Skeletal muscle satellite cell (primary cell): ENCODE measurements at regions not wholly inside any gene's neighbourhood (a gene's known extent, or its start where the extent isn't known, plus 50 kb on each side); places are given as distances from the start of the nearest gene placed in this dataset.

Source experiments
- H3K27me3 ChIP-seq: 2 replicates; pipeline ENCODE4 v1.7.0; 2013; ENCODE audit warnings: low read length; ENCODE audit not compliant: control insufficient read depth, insufficient read depth
- H3K36me3 ChIP-seq: 2 replicates; pipeline ENCODE4 v1.7.0; 2013; ENCODE audit warnings: mild to moderate bottlenecking, control low read depth, low read length; ENCODE audit not compliant: insufficient read depth
- H3K4me1 ChIP-seq: 2 replicates; pipeline ENCODE4 v1.7.0; 2013; ENCODE audit warnings: low read length; ENCODE audit not compliant: control insufficient read depth, insufficient read depth
- H3K4me2 ChIP-seq: 2 replicates; pipeline ENCODE4 v1.7.0; 2013; ENCODE audit warnings: mild to moderate bottlenecking, low read length
- H3K4me3 ChIP-seq: 2 replicates; pipeline ENCODE4 v1.7.0; 2013; ENCODE audit warnings: low read length
- H3K9ac ChIP-seq: 2 replicates; pipeline ENCODE4 v1.7.0; 2013; ENCODE audit warnings: mild to moderate bottlenecking, low read depth, low read length, moderate library complexity
- H3K9me3 ChIP-seq: replicated peaks from 2 replicates; pipeline ENCODE4 v1.7.0; 2013; ENCODE audit warnings: mild to moderate bottlenecking, control low read depth, low read length

GRCh38 chr1:172948457-172948856 is 102.3 kb downstream of the TNFSF18 start:
- Histone ChIP-seq H3K9ac (no peak overlapping the region), H3K4me3 (no peak overlapping the region), H3K9me3 (no peaks in the 10 kb centered on the region), H3K4me1 (peaks cover 26% of the 10 kb centered on the region), H3K27me3 (no peaks in the 10 kb centered on the region), H3K4me2 (peak overlapping the region; percentile 17), H3K36me3 (no peaks in the 10 kb centered on the region)

- Histone ChIP-seq H3K27me3 (no peaks in the 10 kb centered on the region), H3K4me2 (no peak overlapping the region), H3K36me3 (no peaks in the 10 kb centered on the region), H3K9ac (no peak overlapping the region), H3K9me3 (no peaks in the 10 kb centered on the region), H3K4me1 (peaks cover 26% of the 10 kb centered on the region), H3K4me3 (no peak overlapping the region)
These were observed 101.6 kb downstream of the TNFSF18 start for GRCh38 chr1:172949096-172949495.

GRCh38 chr1:172950528-172950927 is 100.2 kb downstream of the TNFSF18 start:
- Histone ChIP-seq H3K9ac (no peak overlapping the region), H3K9me3 (no peaks in the 10 kb centered on the region), H3K27me3 (no peaks in the 10 kb centered on the region), H3K4me1 (peaks cover 35% of the 10 kb centered on the region), H3K4me2 (no peak overlapping the region), H3K4me3 (no peak overlapping the region), H3K36me3 (no peaks in the 10 kb centered on the region)

- no peaks in the 10 kb centered on the region for H3K27me3 ChIP-seq
- no peak overlapping the region for H3K4me2 ChIP-seq
- H3K36me3 ChIP-seq: no peaks in the 10 kb centered on the region
- H3K9ac ChIP-seq: no peak overlapping the region
- H3K4me3 ChIP-seq: no peak overlapping the region
- H3K4me1 ChIP-seq: peaks cover 39% of the 10 kb centered on the region
- H3K9me3 ChIP-seq: no peaks in the 10 kb centered on the region
These were observed 98.9 kb downstream of the TNFSF18 start for GRCh38 chr1:172951730-172952365.

- no peaks in the 10 kb centered on the region for H3K27me3 ChIP-seq
- H3K4me3 ChIP-seq: no peak overlapping the region
- H3K36me3 ChIP-seq: no peaks in the 10 kb centered on the region
- H3K4me1 ChIP-seq: peaks cover 33% of the 10 kb centered on the region
- H3K9me3 ChIP-seq: no peaks in the 10 kb centered on the region
- no peak overlapping the region for H3K9ac ChIP-seq
- no peak overlapping the region for H3K4me2 ChIP-seq
These were observed 98.2 kb downstream of the TNFSF18 start for GRCh38 chr1:172952516-172952915.

GRCh38 chr1:172954476-172955150 is 96.1 kb downstream of the TNFSF18 start:
- Histone ChIP-seq H3K4me1 (peaks cover 15% of the 10 kb centered on the region), H3K4me2 (no peak overlapping the region), H3K27me3 (no peaks in the 10 kb centered on the region), H3K4me3 (no peak overlapping the region), H3K9me3 (no peaks in the 10 kb centered on the region), H3K36me3 (no peaks in the 10 kb centered on the region), H3K9ac (no peak overlapping the region)

GRCh38 chr1:172955161-172955815 is 95.5 kb downstream of the TNFSF18 start:
- peaks cover 15% of the 10 kb centered on the region for H3K4me1 ChIP-seq
- no peak overlapping the region for H3K4me3 ChIP-seq
- no peak overlapping the region for H3K9ac ChIP-seq
- H3K4me2 ChIP-seq: no peak overlapping the region
- no peaks in the 10 kb centered on the region for H3K9me3 ChIP-seq
- H3K27me3 ChIP-seq: no peaks in the 10 kb centered on the region
- H3K36me3 ChIP-seq: no peaks in the 10 kb centered on the region

GRCh38 chr1:172956871-172957270 is 93.9 kb downstream of the TNFSF18 start:
- H3K9me3 ChIP-seq: no peaks in the 10 kb centered on the region

GRCh38 chr1:172957491-172957890 is 93.2 kb downstream of the TNFSF18 start:
- no peaks in the 10 kb centered on the region for H3K27me3 ChIP-seq
- H3K4me2 ChIP-seq: no peak overlapping the region
- H3K9ac ChIP-seq: no peak overlapping the region
- peaks cover 18% of the 10 kb centered on the region for H3K4me1 ChIP-seq
- H3K36me3 ChIP-seq: no peaks in the 10 kb centered on the region
- no peak overlapping the region for H3K4me3 ChIP-seq
- H3K9me3 ChIP-seq: no peaks in the 10 kb centered on the region

More at GRCh38 chr1:172956871-172957270, 93.9 kb downstream of the TNFSF18 start:
- H3K27me3 ChIP-seq: no peaks in the 10 kb centered on the region
- H3K4me1 ChIP-seq: peaks cover 18% of the 10 kb centered on the region
- no peak overlapping the region for H3K4me3 ChIP-seq
- no peak overlapping the region for H3K9ac ChIP-seq
- H3K36me3 ChIP-seq: no peaks in the 10 kb centered on the region
- H3K4me2 ChIP-seq: no peak overlapping the region

- no peaks in the 10 kb centered on the region for H3K9me3 ChIP-seq
- H3K4me1 ChIP-seq: peaks cover 18% of the 10 kb centered on the region
- H3K9ac ChIP-seq: no peak overlapping the region
- no peaks in the 10 kb centered on the region for H3K27me3 ChIP-seq
- no peak overlapping the region for H3K4me2 ChIP-seq
- no peak overlapping the region for H3K4me3 ChIP-seq
- H3K36me3 ChIP-seq: no peaks in the 10 kb centered on the region
These were observed 91.2 kb downstream of the TNFSF18 start for GRCh38 chr1:172959571-172959970.

GRCh38 chr1:172960019-172960418 is 90.7 kb downstream of the TNFSF18 start:
- H3K36me3 ChIP-seq: no peaks in the 10 kb centered on the region
- no peak overlapping the region for H3K9ac ChIP-seq
- H3K4me2 ChIP-seq: no peak overlapping the region
- H3K4me3 ChIP-seq: no peak overlapping the region
- no peaks in the 10 kb centered on the region for H3K9me3 ChIP-seq
- peaks cover 14% of the 10 kb centered on the region for H3K4me1 ChIP-seq
- H3K27me3 ChIP-seq: no peaks in the 10 kb centered on the region
